ENCODE measurements at regions not wholly inside any gene's neighbourhood (a gene's known extent, or its start where the extent isn't known, plus 50 kb on each side); places are given as distances from the start of the nearest gene placed in this dataset.
A peak's percentile ranks its signal among the peaks of the same experiment; 100 is the strongest.

- no peak overlapping the region for H3K4me3 ChIP-seq (ENCODE audit: low read depth, low read length, poor library complexity, severe bottlenecking)
- peak; percentile 55 for TF ChIP-seq CTCF (conservative IDR thresholded peaks at IDR 0.05; ENCODE audit: low read depth, low read length)
- TF ChIP-seq EZH2 (IDR thresholded peaks at IDR 0.05; ENCODE audit: borderline replicate concordance, low read depth, low read length, poor library complexity, severe bottlenecking) = no peak
- peaks cover 70% of the 10 kb centered on the region for H3K4me1 ChIP-seq (ENCODE audit: insufficient read depth, low read length, poor library complexity, severe bottlenecking)
- DNase-seq (ENCODE audit: low spot score) = peak; percentile 92
- H3K9me3 ChIP-seq (ENCODE audit: low read depth, low read length, poor library complexity, severe bottlenecking) = no peaks in the 10 kb centered on the region
- ChIA-PET POLR2A (ENCODE audit: low non-redundant PET) (interaction anchor here (0.5 kb wide), 1 partner anchor 182 kb away, joined by 3 read pairs; no protein-coding TSS in a partner anchor), CTCF (interaction anchor here (1.4 to 1.5 kb wide), 2 partner anchors 181 to 214 kb away, joined by 5 to 11 read pairs; no protein-coding TSS in a partner anchor)
- H3K36me3 ChIP-seq (ENCODE audit: insufficient read depth, low read length, poor library complexity, severe bottlenecking) = no peaks in the 10 kb centered on the region
- H3K27ac ChIP-seq (ENCODE audit: low read depth, low read length, poor library complexity, severe bottlenecking) = peak overlapping the region; percentile 82
- BruUV-seq (replicated peaks) = no TSS peak
- intact Hi-C loops (cut with micrococcal nuclease; ENCODE audit: unreplicated experiment) = loop anchor here (1.0 to 10.0 kb wide), 4 partner anchors 181 to 388 kb away; no protein-coding TSS in a partner anchor
- H3K27me3 ChIP-seq (replicated peaks; ENCODE audit: insufficient read depth, low read depth, low read length, poor library complexity) = no peaks in the 10 kb centered on the region
These were observed 79.4 kb upstream of the MAP4K3 start for GRCh38 chr2:39516347-39517101.

- Histone ChIP-seq H3K4me3 (ENCODE audit: low read depth, low read length, poor library complexity, severe bottlenecking) (no peak overlapping the region), H3K27me3 (replicated peaks; ENCODE audit: insufficient read depth, low read depth, low read length, poor library complexity) (no peaks in the 10 kb centered on the region), H3K4me1 (ENCODE audit: insufficient read depth, low read length, poor library complexity, severe bottlenecking) (peaks cover 64% of the 10 kb centered on the region), H3K27ac (ENCODE audit: low read depth, low read length, poor library complexity, severe bottlenecking) (peak overlapping the region; percentile 82), H3K9me3 (ENCODE audit: low read depth, low read length, poor library complexity, severe bottlenecking) (no peaks in the 10 kb centered on the region), H3K36me3 (ENCODE audit: insufficient read depth, low read length, poor library complexity, severe bottlenecking) (no peaks in the 10 kb centered on the region)
- BruUV-seq (replicated peaks) = no TSS peak
- ChIA-PET CTCF (interaction anchor here (1.4 to 1.5 kb wide), 2 partner anchors 180 to 213 kb away, joined by 5 to 11 read pairs; no protein-coding TSS in a partner anchor), POLR2A (ENCODE audit: low non-redundant PET) (interaction anchor here (0.5 kb wide), 1 partner anchor 182 kb away, joined by 3 read pairs; no protein-coding TSS in a partner anchor)
- DNase-seq (ENCODE audit: low spot score) = no peak
- TF ChIP-seq CTCF (conservative IDR thresholded peaks at IDR 0.05; ENCODE audit: low read depth, low read length) (no peak), EZH2 (IDR thresholded peaks at IDR 0.05; ENCODE audit: borderline replicate concordance, low read depth, low read length, poor library complexity, severe bottlenecking) (no peak)
- intact Hi-C loops (cut with micrococcal nuclease; ENCODE audit: unreplicated experiment) = loop anchor here (10.0 kb wide), 2 partner anchors 318 to 388 kb away; no protein-coding TSS in a partner anchor
These were observed 80.0 kb upstream of the MAP4K3 start for GRCh38 chr2:39517102-39517436.

- H3K9me3 ChIP-seq (ENCODE audit: low read depth, low read length, poor library complexity, severe bottlenecking) = no peaks in the 10 kb centered on the region
- H3K27me3 ChIP-seq (replicated peaks; ENCODE audit: insufficient read depth, low read depth, low read length, poor library complexity) = no peaks in the 10 kb centered on the region
- peaks cover 59% of the 10 kb centered on the region for H3K4me1 ChIP-seq (ENCODE audit: insufficient read depth, low read length, poor library complexity, severe bottlenecking)
- TF ChIP-seq EZH2 (IDR thresholded peaks at IDR 0.05; ENCODE audit: borderline replicate concordance, low read depth, low read length, poor library complexity, severe bottlenecking) (no peak), CTCF (conservative IDR thresholded peaks at IDR 0.05; ENCODE audit: low read depth, low read length) (no peak)
- H3K36me3 ChIP-seq (ENCODE audit: insufficient read depth, low read length, poor library complexity, severe bottlenecking) = no peaks in the 10 kb centered on the region
- peak overlapping the region; percentile 82 for H3K27ac ChIP-seq (ENCODE audit: low read depth, low read length, poor library complexity, severe bottlenecking)
- ChIA-PET POLR2A (ENCODE audit: low non-redundant PET) (no interaction called here), CTCF (interaction anchor here (1.5 kb wide), 1 partner anchor 213 kb away, joined by 5 read pairs; no protein-coding TSS in a partner anchor)
- intact Hi-C loops (cut with micrococcal nuclease; ENCODE audit: unreplicated experiment) = loop anchor here (10.0 kb wide), 2 partner anchors 317 to 387 kb away; no protein-coding TSS in a partner anchor
- H3K4me3 ChIP-seq (ENCODE audit: low read depth, low read length, poor library complexity, severe bottlenecking) = no peak overlapping the region
- no TSS peak for BruUV-seq (replicated peaks)
- DNase-seq (ENCODE audit: low spot score) = no peak
These were observed 80.5 kb upstream of the MAP4K3 start for GRCh38 chr2:39517622-39518021.

All from A673 (cell line).